Muscle layer of colon (tissue), 2 donors: ENCODE measurements at regions not wholly inside any gene's neighbourhood (a gene's known extent, or its start where the extent isn't known, plus 50 kb on each side); places are given as distances from the start of the nearest gene placed in this dataset.
"Not testable (repeated sequence)": the region's sequence is repeated elsewhere in the genome, so short reads cannot be mapped to it uniquely, and the experiment has no call there.

Experiments used
- H3K27ac ChIP-seq: one replicate; pipeline ENCODE4 v1.7.0; 2013; ENCODE audit warnings: low read depth, mild to moderate bottlenecking, low read length, moderate library complexity
- H3K27me3 ChIP-seq, 2 donors: one replicate each; pipeline ENCODE4 v1.7.0; 2013; ENCODE audit warnings: low read length in 2 of 2, mild to moderate bottlenecking in 2 of 2; ENCODE audit not compliant: insufficient read depth in 2 of 2, control insufficient read depth in 1 of 2
- H3K36me3 ChIP-seq: one replicate; pipeline ENCODE4 v1.7.0; 2013; ENCODE audit warnings: mild to moderate bottlenecking, low read length; ENCODE audit not compliant: insufficient read depth
- H3K4me1 ChIP-seq: one replicate; pipeline ENCODE4 v1.7.0; 2013; ENCODE audit warnings: mild to moderate bottlenecking, low read length; ENCODE audit not compliant: insufficient read depth
- H3K4me3 ChIP-seq, 2 donors: one replicate each; pipeline ENCODE4 v1.7.0; 2013; ENCODE audit warnings: low read length in 2 of 2, low read depth in 1 of 2, mild to moderate bottlenecking in 1 of 2, moderate library complexity in 1 of 2
- H3K9ac ChIP-seq: one replicate; pipeline ENCODE4 v1.7.0; 2013; ENCODE audit warnings: low read length
- H3K9me3 ChIP-seq: one replicate; pipeline ENCODE4 v1.7.0; 2013; ENCODE audit warnings: mild to moderate bottlenecking, low read length
- donor health status: abdominal sarcoma.
- donor health status: Adenocarcinoma of cecum.

- Histone ChIP-seq H3K9me3 (no peaks in the 10 kb centered on the region), H3K36me3 (no peaks in the 10 kb centered on the region), H3K4me1 (no peaks in the 10 kb centered on the region), H3K4me3 (no peak overlapping the region), H3K27me3 (no peaks in the 10 kb centered on the region), H3K9ac (no peak overlapping the region), H3K27ac (no peak overlapping the region)
Observed at GRCh38 chr3:22392286-22392685, 641.3 kb upstream of the ZNF385D start.

- H3K27ac ChIP-seq: no peak overlapping the region
- no peaks in the 10 kb centered on the region for H3K9me3 ChIP-seq
- H3K36me3 ChIP-seq: no peaks in the 10 kb centered on the region
- no peak overlapping the region for H3K4me3 ChIP-seq
- no peaks in the 10 kb centered on the region for H3K27me3 ChIP-seq
- H3K9ac ChIP-seq: no peak overlapping the region
- no peaks in the 10 kb centered on the region for H3K4me1 ChIP-seq
Observed at GRCh38 chr3:22392859-22393258, 641.8 kb upstream of the ZNF385D start.

GRCh38 chr3:22399566-22399965 is 648.6 kb upstream of the ZNF385D start:
- Histone ChIP-seq H3K4me1 (no peaks in the 10 kb centered on the region), H3K4me3 (no peak overlapping the region), H3K9me3 (no peaks in the 10 kb centered on the region), H3K9ac (no peak overlapping the region), H3K27me3 (no peaks in the 10 kb centered on the region), H3K36me3 (no peaks in the 10 kb centered on the region), H3K27ac (no peak overlapping the region)

GRCh38 chr3:22401499-22401898 is 650.5 kb upstream of the ZNF385D start:
- Histone ChIP-seq H3K36me3 (no peaks in the 10 kb centered on the region), H3K4me1 (no peaks in the 10 kb centered on the region), H3K27me3 (no peaks in the 10 kb centered on the region)

GRCh38 chr3:22414239-22414638 is 663.2 kb upstream of the ZNF385D start:
- no peaks in the 10 kb centered on the region for H3K9me3 ChIP-seq
- H3K9ac ChIP-seq: no peak overlapping the region
- no peaks in the 10 kb centered on the region for H3K36me3 ChIP-seq
- no peaks in the 10 kb centered on the region for H3K27me3 ChIP-seq
- H3K4me1 ChIP-seq: no peaks in the 10 kb centered on the region
- no peak overlapping the region for H3K4me3 ChIP-seq
- no peak overlapping the region for H3K27ac ChIP-seq

More at GRCh38 chr3:22401499-22401898, 650.5 kb upstream of the ZNF385D start:
- Histone ChIP-seq H3K9ac (no peak overlapping the region), H3K4me3 (no peak overlapping the region), H3K9me3 (no peaks in the 10 kb centered on the region), H3K27ac (no peak overlapping the region)

GRCh38 chr3:22416838-22417446 is 665.9 kb upstream of the ZNF385D start:
- not testable (repeated sequence) for H3K36me3 ChIP-seq, H3K9me3 ChIP-seq, H3K27ac ChIP-seq, H3K4me1 ChIP-seq, H3K4me3 ChIP-seq, H3K27me3 ChIP-seq, H3K9ac ChIP-seq

- Histone ChIP-seq H3K27me3 (no peaks in the 10 kb centered on the region), H3K9me3 (no peaks in the 10 kb centered on the region), H3K36me3 (no peaks in the 10 kb centered on the region), H3K9ac (no peak overlapping the region), H3K27ac (no peak overlapping the region), H3K4me1 (no peaks in the 10 kb centered on the region), H3K4me3 (no peak overlapping the region)
Observed at GRCh38 chr3:22419261-22419660, 668.3 kb upstream of the ZNF385D start.

GRCh38 chr3:22421589-22421988 is 670.6 kb upstream of the ZNF385D start:
- no peak overlapping the region for H3K4me3 ChIP-seq
- no peaks in the 10 kb centered on the region for H3K27me3 ChIP-seq
- no peak overlapping the region for H3K27ac ChIP-seq
- no peaks in the 10 kb centered on the region for H3K36me3 ChIP-seq
- H3K4me1 ChIP-seq: no peaks in the 10 kb centered on the region
- no peaks in the 10 kb centered on the region for H3K9me3 ChIP-seq
- H3K9ac ChIP-seq: no peak overlapping the region

GRCh38 chr3:22431334-22431733 is 680.3 kb upstream of the ZNF385D start:
- Histone ChIP-seq H3K9ac (no peak overlapping the region), H3K27me3 (no peaks in the 10 kb centered on the region), H3K27ac (no peak overlapping the region), H3K36me3 (no peaks in the 10 kb centered on the region), H3K9me3 (no peaks in the 10 kb centered on the region), H3K4me1 (no peaks in the 10 kb centered on the region), H3K4me3 (no peak overlapping the region)

GRCh38 chr3:22439626-22440025 is 688.6 kb upstream of the ZNF385D start:
- H3K27ac ChIP-seq: no peak overlapping the region
- no peaks in the 10 kb centered on the region for H3K27me3 ChIP-seq
- no peaks in the 10 kb centered on the region for H3K36me3 ChIP-seq
- no peaks in the 10 kb centered on the region for H3K9me3 ChIP-seq
- no peak overlapping the region for H3K9ac ChIP-seq
- H3K4me1 ChIP-seq: no peaks in the 10 kb centered on the region
- H3K4me3 ChIP-seq: no peak overlapping the region

- H3K4me1 ChIP-seq: no peaks in the 10 kb centered on the region
- no peak overlapping the region for H3K4me3 ChIP-seq
- H3K9ac ChIP-seq: no peak overlapping the region
- no peak overlapping the region for H3K27ac ChIP-seq
- no peaks in the 10 kb centered on the region for H3K9me3 ChIP-seq
- no peaks in the 10 kb centered on the region for H3K27me3 ChIP-seq
- no peaks in the 10 kb centered on the region for H3K36me3 ChIP-seq
Observed at GRCh38 chr3:22441711-22442110, 690.7 kb upstream of the ZNF385D start.

- Histone ChIP-seq H3K9me3 (no peaks in the 10 kb centered on the region), H3K4me3 (no peak overlapping the region), H3K27ac (no peak overlapping the region), H3K4me1 (no peaks in the 10 kb centered on the region), H3K27me3 (no peaks in the 10 kb centered on the region), H3K9ac (no peak overlapping the region), H3K36me3 (no peaks in the 10 kb centered on the region)
Observed at GRCh38 chr3:22443571-22444233, 692.7 kb upstream of the ZNF385D start.
